CD14-positive monocyte (primary cell): ENCODE measurements at regions not wholly inside any gene's neighbourhood (a gene's known extent, or its start where the extent isn't known, plus 50 kb on each side); places are given as distances from the start of the nearest gene placed in this dataset.

Experiments used
- DNase-seq, 3 donors: peaks; one replicate each; pipeline ENCODE4 v3.0.0-alpha.2; 2011 to 2022
- H2AFZ ChIP-seq: 2 replicates; pipeline ENCODE4 v1.6.0; 2012; ENCODE audit warnings: mild to moderate bottlenecking, low read depth, low read length, inconsistent platforms; ENCODE audit not compliant: insufficient read depth, poor library complexity, severe bottlenecking
- H3K27ac ChIP-seq, 2 donors: 1 replicate in 1 of 2; 2 replicates in 1 of 2; pipeline ENCODE4 v1.5.1; 2012 to 2013; ENCODE audit warnings: low read length in 2 of 2, control low read depth in 1 of 2, inconsistent platforms in 1 of 2, low read depth in 1 of 2, mild to moderate bottlenecking in 1 of 2
- H3K27me3 ChIP-seq, 2 donors: one replicate each; pipeline versions ENCODE4 v1.6.0 to v1.6.1; 2011 to 2013; ENCODE audit warnings: low read length in 2 of 2; ENCODE audit not compliant: control insufficient read depth in 2 of 2, insufficient read depth in 2 of 2
- H3K36me3 ChIP-seq, 2 donors: replicated peaks in 1 of 2; 1 replicate in 1 of 2; 2 replicates in 1 of 2; pipeline versions ENCODE4 v1.5.1 to v1.6.1; 2012 to 2013; ENCODE audit warnings: low read length in 2 of 2, control low read depth in 1 of 2, inconsistent platforms in 1 of 2, mild to moderate bottlenecking in 1 of 2; ENCODE audit not compliant: insufficient read depth in 2 of 2, control insufficient read depth in 1 of 2
- H3K4me1 ChIP-seq, 2 donors: 1 replicate in 1 of 2; 2 replicates in 1 of 2; pipeline versions ENCODE4 v1.5.1 to v1.6.1; 2012 to 2013; ENCODE audit warnings: low read length in 2 of 2, control low read depth in 1 of 2, inconsistent platforms in 1 of 2, mild to moderate bottlenecking in 1 of 2, moderate library complexity in 1 of 2; ENCODE audit not compliant: insufficient read depth in 2 of 2, control insufficient read depth in 1 of 2
- H3K4me2 ChIP-seq: replicated peaks from 2 replicates; pipeline ENCODE3; 2012; ENCODE audit warnings: low read length, moderate library complexity, mild to moderate bottlenecking; ENCODE audit not compliant: poor library complexity, severe bottlenecking; ENCODE audit errors: extremely low read depth
- H3K4me3 ChIP-seq, 3 experiments: fragments of 200-600 bp in 1 of 3; sonication (generic) in 1 of 3; replicated peaks in 1 of 3; 1 replicate in 2 of 3; 2 replicates in 1 of 3; pipeline ENCODE4 v1.5.1; 2011 to 2013; ENCODE audit warnings: low read length in 3 of 3, mild to moderate bottlenecking in 3 of 3, control low read depth in 2 of 3, low read depth in 2 of 3, inconsistent platforms in 1 of 3, moderate library complexity in 1 of 3
- H3K79me2 ChIP-seq: 2 replicates; pipeline ENCODE4 v1.6.0; 2012; ENCODE audit warnings: mild to moderate bottlenecking, control low read depth, inconsistent platforms, low read length, moderate library complexity; ENCODE audit not compliant: insufficient read depth
- H3K9ac ChIP-seq: 2 replicates; pipeline ENCODE4 v1.6.0; 2017; ENCODE audit warnings: low read length, mild to moderate bottlenecking; ENCODE audit not compliant: insufficient read depth, poor library complexity, severe bottlenecking
- H3K9me3 ChIP-seq, 2 donors: replicated peaks in 1 of 2; 1 replicate in 1 of 2; 2 replicates in 1 of 2; pipeline versions ENCODE4 v1.5.1 to v1.6.1; 2012 to 2013; ENCODE audit warnings: low read length in 2 of 2, control low read depth in 1 of 2; ENCODE audit not compliant: control insufficient read depth in 1 of 2, insufficient read depth in 1 of 2
- H4K20me1 ChIP-seq: 2 replicates; pipeline ENCODE4 v1.6.0; 2012; ENCODE audit warnings: mild to moderate bottlenecking, low read length, control low read depth, moderate library complexity; ENCODE audit not compliant: insufficient read depth
- H3K27ac Mint-ChIP-seq, 7 donors: one replicate each; pipeline ENCODE4 v1.8.0; 2020; ENCODE audit warnings: mild to moderate bottlenecking in 7 of 7, mixed read lengths in 7 of 7, moderate library complexity in 6 of 7, inconsistent platforms in 2 of 7
- H3K27me3 Mint-ChIP-seq, 3 donors: one replicate each; pipeline ENCODE4 v1.8.0; 2021 to 2022; ENCODE audit warnings: low read depth in 3 of 3, mild to moderate bottlenecking in 3 of 3, mixed read lengths in 3 of 3, moderate library complexity in 3 of 3, inconsistent platforms in 1 of 3
- H3K36me3 Mint-ChIP-seq, 2 donors: one replicate each; pipeline ENCODE4 v1.8.0; 2020; ENCODE audit warnings: mixed read lengths in 2 of 2, inconsistent platforms in 1 of 2, mild to moderate bottlenecking in 1 of 2
- H3K4me1 Mint-ChIP-seq: one replicate; pipeline ENCODE4 v1.8.0; 2020; ENCODE audit warnings: mild to moderate bottlenecking, mixed read lengths
- H3K4me3 Mint-ChIP-seq, 2 donors: one replicate each; pipeline ENCODE4 v1.8.0; 2020; ENCODE audit warnings: mild to moderate bottlenecking in 2 of 2, mixed read lengths in 2 of 2, moderate library complexity in 1 of 2
- H3K9me3 Mint-ChIP-seq, 7 donors: one replicate each; pipeline ENCODE4 v1.8.0; 2020 to 2022; ENCODE audit warnings: mixed read lengths in 7 of 7, mild to moderate bottlenecking in 6 of 7, moderate library complexity in 6 of 7, inconsistent platforms in 2 of 7
- WGBS: methylation state at CpG from one replicate; pipeline ENCODE4 v1.1.5; 2013; ENCODE audit warnings: missing lambda C conversion rate; ENCODE audit not compliant: insufficient coverage; 5-methylcytosine and 5-hydroxymethylcytosine counted together
- intact Hi-C, 2 donors: fragments of 100-400 bp; cut with micrococcal nuclease; formaldehyde crosslinking; loops; one replicate each; pipeline versions ENCODE4 v1.15.0 to v1.15.1; 2023
- TF ChIP-seq, protein P1 (sequence below): fragments of 200-600 bp; IDR thresholded peaks from one replicate; pipeline ENCODE4 v1.8.0; 2022; ENCODE audit warnings: antibody characterized with exemption, mild to moderate bottlenecking

DNA sequence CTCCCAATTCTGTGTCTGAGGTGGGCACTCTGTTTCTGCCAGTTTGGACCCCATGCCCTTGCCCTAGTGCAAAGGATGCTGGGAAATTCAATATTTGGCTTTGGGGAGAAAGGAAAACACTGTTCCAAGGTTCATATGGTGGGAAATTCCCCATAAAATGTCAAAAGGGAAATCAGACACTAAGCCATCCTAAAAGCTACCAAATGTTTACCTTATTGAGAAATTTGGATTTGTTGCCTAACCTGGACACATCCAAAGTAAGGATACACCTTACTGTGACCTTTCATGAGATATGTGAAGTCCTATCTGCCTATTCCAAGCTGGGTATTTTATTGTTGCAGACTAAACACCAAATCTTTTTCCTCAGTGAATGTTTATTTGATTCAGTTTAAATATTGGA, 109.1 kb downstream of the CYP26A1 start:
- Histone ChIP-seq H2AFZ (no peak overlapping the region), H3K9ac (no peak overlapping the region), H3K36me3 (no peaks in the 10 kb centered on the region), H3K9me3 (no peaks in the 10 kb centered on the region), H3K4me2 (no peak overlapping the region), H3K79me2 (no peaks in the 10 kb centered on the region), H3K27me3 (no peaks in the 10 kb centered on the region), H4K20me1 (no peaks in the 10 kb centered on the region), H3K27ac (no peak overlapping the region), H3K4me1 (peaks cover 0 to 8% of the 10 kb centered on the region in 2 donors), H3K4me3 (no peak overlapping the region)
- Mint-ChIP-seq H3K4me1 (peaks cover 16% of the 10 kb centered on the region), H3K4me3 (no peak overlapping the region), H3K36me3 (no peaks in the 10 kb centered on the region), H3K27me3 (peaks cover 0 to 6% (median 4%) of the 10 kb centered on the region in 3 donors), H3K9me3 (no peaks in the 10 kb centered on the region), H3K27ac (no peak overlapping the region)
- TF ChIP-seq, protein P1, sequence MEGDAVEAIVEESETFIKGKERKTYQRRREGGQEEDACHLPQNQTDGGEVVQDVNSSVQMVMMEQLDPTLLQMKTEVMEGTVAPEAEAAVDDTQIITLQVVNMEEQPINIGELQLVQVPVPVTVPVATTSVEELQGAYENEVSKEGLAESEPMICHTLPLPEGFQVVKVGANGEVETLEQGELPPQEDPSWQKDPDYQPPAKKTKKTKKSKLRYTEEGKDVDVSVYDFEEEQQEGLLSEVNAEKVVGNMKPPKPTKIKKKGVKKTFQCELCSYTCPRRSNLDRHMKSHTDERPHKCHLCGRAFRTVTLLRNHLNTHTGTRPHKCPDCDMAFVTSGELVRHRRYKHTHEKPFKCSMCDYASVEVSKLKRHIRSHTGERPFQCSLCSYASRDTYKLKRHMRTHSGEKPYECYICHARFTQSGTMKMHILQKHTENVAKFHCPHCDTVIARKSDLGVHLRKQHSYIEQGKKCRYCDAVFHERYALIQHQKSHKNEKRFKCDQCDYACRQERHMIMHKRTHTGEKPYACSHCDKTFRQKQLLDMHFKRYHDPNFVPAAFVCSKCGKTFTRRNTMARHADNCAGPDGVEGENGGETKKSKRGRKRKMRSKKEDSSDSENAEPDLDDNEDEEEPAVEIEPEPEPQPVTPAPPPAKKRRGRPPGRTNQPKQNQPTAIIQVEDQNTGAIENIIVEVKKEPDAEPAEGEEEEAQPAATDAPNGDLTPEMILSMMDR: no peak
- no peak for DNase-seq
- intact Hi-C loops: no loop called here

- WGBS: no CpG with 5 or more reads among the region's 2 CpGs
- no peak overlapping the region for H2AFZ ChIP-seq
Measured at GRCh38 chr10:93186653-93187052, 113.0 kb downstream of the CYP26A1 start.

More at GRCh38 chr10:93186653-93187052, 113.0 kb downstream of the CYP26A1 start:
- peaks cover 0 to 4% of the 10 kb centered on the region in 2 donors for H3K36me3 Mint-ChIP-seq
- no peak for DNase-seq
- no peak overlapping the region for H3K9ac ChIP-seq
- H3K4me1 ChIP-seq: peaks cover 21% of the 10 kb centered on the region in 2 donors
- H3K36me3 ChIP-seq: no peaks in the 10 kb centered on the region
- no peak overlapping the region for H3K4me3 Mint-ChIP-seq
- TF ChIP-seq, protein P1: no peak
- peaks cover 22% of the 10 kb centered on the region for H3K4me1 Mint-ChIP-seq
- no peak overlapping the region for H3K4me3 ChIP-seq
- H3K79me2 ChIP-seq: no peaks in the 10 kb centered on the region
- H3K4me2 ChIP-seq: no peak overlapping the region
- peaks cover 0 to 4% (median 3%) of the 10 kb centered on the region in 3 donors for H3K27me3 Mint-ChIP-seq
- no peaks in the 10 kb centered on the region for H4K20me1 ChIP-seq
- H3K9me3 ChIP-seq: no peaks in the 10 kb centered on the region
- H3K27ac Mint-ChIP-seq: no peak overlapping the region
- no peak overlapping the region for H3K27ac ChIP-seq
- H3K9me3 Mint-ChIP-seq: no peaks in the 10 kb centered on the region
- H3K27me3 ChIP-seq: no peaks in the 10 kb centered on the region
- intact Hi-C loops: no loop called here
